ENCODE measurements at regions not wholly inside any gene's neighbourhood (a gene's known extent, or its start where the extent isn't known, plus 50 kb on each side); places are given as distances from the start of the nearest gene placed in this dataset.

- TF ChIP-seq CTCF (IDR thresholded peaks at IDR 0.05; ENCODE audit: control insufficient read depth, extremely low read depth, insufficient read depth) = no peak
- no peak for DNase-seq (ENCODE audit: low read depth)
- H3K4me3 ChIP-seq (ENCODE audit: low read depth, low read length) = no peak overlapping the region
These were observed 392.5 kb downstream of the IRS1 start for GRCh38 chr2:226407135-226407534.

- TF ChIP-seq CTCF (IDR thresholded peaks at IDR 0.05; ENCODE audit: control insufficient read depth, extremely low read depth, insufficient read depth) = no peak
- H3K4me3 ChIP-seq (ENCODE audit: low read depth, low read length) = no peak overlapping the region
- DNase-seq (ENCODE audit: low read depth) = no peak
These were observed 394.2 kb downstream of the IRS1 start for GRCh38 chr2:226405465-226405864.

GRCh38 chr2:226403369-226403768 is 396.3 kb downstream of the IRS1 start:
- no peak for TF ChIP-seq CTCF (IDR thresholded peaks at IDR 0.05; ENCODE audit: control insufficient read depth, extremely low read depth, insufficient read depth)
- no peak overlapping the region for H3K4me3 ChIP-seq (ENCODE audit: low read depth, low read length)
- DNase-seq (ENCODE audit: low read depth) = no peak

GRCh38 chr2:226399006-226399405 is 400.6 kb downstream of the IRS1 start:
- no peak for DNase-seq (ENCODE audit: low read depth)

GRCh38 chr2:226398580-226398979 is 401.0 kb downstream of the IRS1 start:
- no peak for TF ChIP-seq CTCF (IDR thresholded peaks at IDR 0.05; ENCODE audit: control insufficient read depth, extremely low read depth, insufficient read depth)
- no peak for DNase-seq (ENCODE audit: low read depth)
- H3K4me3 ChIP-seq (ENCODE audit: low read depth, low read length) = no peak overlapping the region

More at GRCh38 chr2:226399006-226399405, 400.6 kb downstream of the IRS1 start:
- no peak overlapping the region for H3K4me3 ChIP-seq (ENCODE audit: low read depth, low read length)
- no peak for TF ChIP-seq CTCF (IDR thresholded peaks at IDR 0.05; ENCODE audit: control insufficient read depth, extremely low read depth, insufficient read depth)

- H3K4me3 ChIP-seq (ENCODE audit: low read depth, low read length) = no peak overlapping the region
- no peak for TF ChIP-seq CTCF (IDR thresholded peaks at IDR 0.05; ENCODE audit: control insufficient read depth, extremely low read depth, insufficient read depth)
- no peak for DNase-seq (ENCODE audit: low read depth)
These were observed 403.1 kb downstream of the IRS1 start for GRCh38 chr2:226396541-226396940.

GRCh38 chr2:226387499-226387942 is 412.1 kb downstream of the IRS1 start:
- H3K4me3 ChIP-seq (ENCODE audit: low read depth, low read length) = no peak overlapping the region
- TF ChIP-seq CTCF (IDR thresholded peaks at IDR 0.05; ENCODE audit: control insufficient read depth, extremely low read depth, insufficient read depth) = no peak
- DNase-seq (ENCODE audit: low read depth) = no peak

Measured in LNCaP clone FGC (cell line).